Activated naive CD4-positive, alpha-beta T cell treated with anti-CD3 and anti-CD28 coated beads, Interleukin-2, amount 50 U/mL, for 16 hours (primary cell): ENCODE measurements at regions not wholly inside any gene's neighbourhood (a gene's known extent, or its start where the extent isn't known, plus 50 kb on each side); places are given as distances from the start of the nearest gene placed in this dataset.
A peak's percentile ranks its signal among the peaks of the same experiment; 100 is the strongest.
"Not testable (repeated sequence)": the region's sequence is repeated elsewhere in the genome, so short reads cannot be mapped to it uniquely, and the experiment has no call there.

Source experiments
- DNase-seq: peaks from one replicate; pipeline ENCODE4 v3.0.0-alpha.2; 2020

DNA sequence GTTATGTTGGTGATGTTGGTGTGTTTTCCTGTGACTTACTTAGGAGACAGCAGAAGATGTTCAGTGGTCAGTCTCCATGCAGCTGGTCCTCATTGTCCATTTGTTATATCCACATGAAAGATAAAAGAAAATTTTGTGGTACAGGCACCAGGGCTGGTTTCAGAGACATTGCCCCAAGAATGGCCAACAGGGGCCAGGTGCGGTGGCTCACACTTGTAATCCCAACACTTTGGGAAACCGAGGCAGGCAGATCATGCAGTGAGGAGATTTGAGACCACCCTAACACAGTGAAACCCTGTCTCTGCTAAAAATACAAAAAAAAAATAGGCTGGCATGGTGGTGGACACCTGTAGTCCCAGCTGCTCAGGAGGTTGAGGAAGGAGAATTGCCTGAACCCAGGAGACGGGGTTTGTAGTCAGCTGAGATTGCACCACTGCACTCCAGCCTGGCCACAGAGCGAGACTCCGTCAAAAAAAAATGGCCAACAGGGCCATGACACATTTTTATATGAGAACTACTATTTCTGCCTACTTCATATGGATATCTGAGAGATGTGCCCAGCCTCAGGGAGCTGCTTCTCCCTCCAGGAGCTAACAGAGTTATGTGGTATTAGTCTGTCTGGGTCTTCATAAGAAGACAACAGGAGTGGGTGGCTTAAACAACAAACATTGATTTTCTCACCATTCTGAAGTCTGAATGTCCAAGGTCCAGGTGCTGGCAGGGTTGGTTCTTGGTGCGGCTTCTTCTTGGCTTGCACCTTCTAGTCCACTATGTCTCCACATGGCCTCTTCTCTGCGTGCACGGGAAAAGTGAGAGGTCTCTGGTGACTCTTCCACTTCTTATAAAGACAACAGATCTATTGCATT lies 821.7 kb downstream of the TMEM121 start:
- no peak for DNase-seq

DNA sequence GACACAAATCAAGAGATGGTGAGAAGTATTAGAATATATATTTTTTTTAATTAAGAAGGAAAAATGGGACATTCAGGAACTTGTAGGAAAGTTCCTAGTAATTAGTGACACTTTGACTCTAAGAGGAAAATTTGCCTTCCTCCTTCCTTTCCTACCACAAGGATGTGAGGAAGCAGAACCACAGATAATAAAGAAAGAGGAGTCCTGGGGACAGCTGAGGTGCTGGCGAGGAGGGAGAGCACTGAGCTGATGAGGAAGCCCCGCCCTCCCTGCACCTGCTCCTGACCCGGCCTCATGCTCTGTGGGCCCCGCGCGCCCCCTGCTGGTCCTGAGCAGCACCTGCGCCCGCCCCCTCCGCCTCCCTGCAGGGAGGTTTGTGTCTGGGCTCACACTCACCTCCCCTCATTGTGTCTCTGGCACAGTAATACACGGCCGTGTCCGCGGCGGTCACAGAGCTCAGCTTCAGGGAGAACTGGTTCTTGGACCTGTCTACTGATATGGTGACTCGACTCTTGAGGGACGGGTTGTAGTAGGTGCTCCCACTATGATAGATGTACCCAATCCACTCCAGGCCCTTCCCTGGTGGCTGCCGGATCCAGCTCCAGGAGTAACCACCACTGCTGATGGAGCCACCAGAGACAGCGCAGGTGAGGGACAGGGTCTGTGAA lies 822.6 kb downstream of the TMEM121 start:
- peak; percentile 64 for DNase-seq

DNA sequence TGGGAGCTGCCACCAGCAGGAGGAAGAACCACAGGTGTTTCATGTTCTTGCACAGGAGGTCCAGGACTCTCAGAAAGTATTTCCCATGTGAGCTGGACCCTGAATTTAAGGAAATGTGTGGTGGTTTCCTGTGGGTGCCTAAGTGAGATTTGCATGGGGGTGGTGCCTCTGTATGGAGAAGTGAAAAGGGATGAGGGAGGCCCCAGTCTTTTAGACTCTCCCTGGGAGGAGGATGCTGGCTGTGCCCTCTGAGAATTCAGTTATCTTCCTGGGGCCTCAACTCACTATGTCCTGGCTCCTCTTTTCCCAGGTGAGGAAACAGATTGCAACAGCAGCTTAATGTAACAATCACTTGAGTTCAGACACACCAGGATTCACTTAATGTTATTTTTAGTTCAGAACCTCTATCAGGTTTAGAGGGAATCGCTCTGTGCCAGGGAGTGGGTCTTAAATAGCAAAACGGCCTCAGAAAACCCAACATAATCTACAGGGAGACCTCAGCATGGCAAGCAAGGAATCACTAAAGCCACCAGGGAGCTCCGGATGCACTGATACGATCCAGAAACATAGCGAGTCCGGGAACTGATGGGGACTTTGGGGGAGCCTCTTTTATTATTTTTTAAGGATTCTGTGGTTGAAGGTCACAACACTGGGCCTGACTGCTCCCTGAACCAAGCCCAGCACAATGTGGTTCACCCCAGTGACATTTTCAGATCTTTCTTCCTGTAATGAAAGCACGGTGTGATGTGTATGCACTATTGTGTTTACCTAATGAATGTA lies 823.5 kb downstream of the TMEM121 start:
- not testable (repeated sequence) for DNase-seq

DNA sequence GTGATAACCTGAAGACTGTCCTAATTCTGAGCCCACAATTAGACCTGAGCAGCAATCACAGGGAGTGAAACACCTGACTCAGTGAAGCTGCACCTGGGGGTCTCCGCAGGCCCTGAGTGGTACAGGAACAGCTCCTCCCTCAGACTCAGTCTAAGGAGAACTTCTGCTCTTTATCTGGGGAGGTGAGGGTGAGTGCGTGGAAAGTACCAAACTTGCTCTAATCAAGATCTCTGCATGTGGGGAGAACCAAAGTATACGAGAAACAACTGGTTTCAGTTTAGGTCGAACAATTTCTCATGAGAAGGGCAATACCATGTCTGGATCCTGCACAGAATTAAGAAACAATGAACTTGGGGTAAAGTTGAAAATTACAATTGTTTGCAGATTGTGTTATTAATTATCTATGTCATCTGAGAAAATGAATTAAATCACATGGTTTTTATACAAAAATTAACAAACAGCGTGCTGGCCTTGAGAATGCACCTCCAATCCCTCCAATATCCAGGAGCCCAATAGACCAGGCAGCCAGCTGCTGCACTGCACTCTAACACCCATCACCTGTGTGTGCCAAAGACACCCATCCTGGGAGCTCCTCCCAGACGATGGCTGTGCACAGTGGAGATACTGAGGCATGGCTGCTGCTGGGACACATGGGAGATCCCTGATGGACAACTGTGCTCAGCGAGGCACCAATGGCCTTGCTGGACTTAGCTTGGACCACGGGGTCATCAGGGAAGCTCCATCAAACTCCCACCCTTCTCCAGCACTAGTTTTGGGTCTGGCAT lies 828.8 kb downstream of the TMEM121 start:
- DNase-seq = not testable (repeated sequence)

DNA sequence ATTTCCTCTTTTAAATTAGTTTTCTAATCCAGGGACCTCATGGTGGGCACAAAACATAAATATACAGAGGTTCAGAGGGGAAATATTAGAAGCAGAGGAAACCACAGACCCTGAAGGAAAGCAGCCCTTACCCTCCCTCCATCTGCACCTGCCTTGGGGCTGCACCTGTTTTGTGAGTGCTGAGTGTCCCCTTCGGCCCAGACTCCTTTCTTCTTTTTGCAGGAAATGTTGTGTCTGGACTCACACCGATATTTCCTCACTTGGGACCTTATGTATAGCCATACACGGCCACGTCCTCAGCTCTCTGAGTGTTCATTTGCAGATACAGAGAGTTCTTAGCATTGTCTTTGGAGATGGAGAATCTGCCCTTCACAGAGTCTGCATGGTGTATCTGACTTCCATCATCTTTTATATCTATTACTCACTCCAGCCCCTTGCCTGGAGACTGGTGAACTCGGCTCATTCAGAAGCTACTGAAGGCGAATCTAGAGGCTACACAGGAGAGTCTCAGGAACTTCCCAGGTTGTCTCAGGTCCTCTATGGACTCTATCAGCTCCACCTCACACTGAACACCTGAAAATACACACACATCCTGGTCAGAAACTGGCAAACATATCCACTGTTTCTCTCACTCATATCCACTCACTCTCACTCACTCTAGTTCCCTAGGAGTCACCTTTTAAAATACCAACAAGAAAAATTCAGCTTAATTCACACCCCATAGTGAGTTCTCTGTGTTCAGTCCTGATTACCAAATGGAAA lies 829.7 kb downstream of the TMEM121 start:
- DNase-seq = not testable (repeated sequence)

DNA sequence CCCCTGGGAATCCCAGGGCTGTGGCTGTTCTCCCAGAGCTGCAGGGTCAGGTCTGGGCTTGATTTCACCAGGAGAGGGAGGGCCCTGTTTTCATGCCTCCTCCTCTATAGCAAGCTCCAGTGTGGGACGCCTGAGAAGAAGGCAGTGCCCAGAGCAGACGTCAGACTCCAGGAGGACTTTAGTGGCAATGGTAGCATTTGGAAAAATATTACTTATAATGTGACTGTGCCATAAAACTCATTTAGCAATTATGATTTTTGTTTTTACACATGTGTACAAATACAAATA lies 830.2 kb downstream of the TMEM121 start:
- DNase-seq = not testable (repeated sequence)

DNA sequence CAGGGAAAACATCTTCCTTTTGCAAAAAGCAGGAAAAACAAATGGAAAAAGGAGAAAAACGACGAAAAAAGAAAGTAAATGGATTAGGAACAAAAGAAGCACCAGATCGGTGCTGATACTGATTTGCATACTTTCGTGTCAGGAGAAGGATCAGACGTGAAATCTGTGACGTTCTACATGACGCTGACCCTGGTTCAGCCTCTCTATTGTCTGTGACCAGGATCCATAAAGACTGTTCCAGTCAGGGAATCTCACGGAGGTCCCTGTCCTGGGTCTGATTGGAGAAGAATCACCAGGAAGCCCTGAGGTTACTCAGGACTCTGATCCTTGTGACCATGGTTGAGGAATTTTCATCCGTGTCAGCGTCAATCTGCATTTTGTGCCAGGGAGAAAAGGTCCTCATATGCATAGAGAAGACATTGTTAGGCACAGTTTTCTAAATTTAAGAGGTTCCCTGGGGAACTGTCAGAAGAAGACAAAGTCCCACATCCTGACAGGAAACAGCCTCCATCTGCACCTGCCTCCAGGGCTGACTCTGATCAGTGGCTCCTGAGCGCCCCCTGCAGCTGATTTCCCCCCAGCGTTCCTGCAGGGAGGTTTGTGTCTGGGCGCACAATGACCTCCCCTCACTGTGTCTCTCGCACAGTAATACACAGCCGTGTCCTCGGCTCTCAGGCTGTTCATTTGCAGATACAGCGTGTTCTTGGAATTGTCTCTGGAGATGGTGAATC lies 832.9 kb downstream of the TMEM121 start:
- not testable (repeated sequence) for DNase-seq

DNA sequence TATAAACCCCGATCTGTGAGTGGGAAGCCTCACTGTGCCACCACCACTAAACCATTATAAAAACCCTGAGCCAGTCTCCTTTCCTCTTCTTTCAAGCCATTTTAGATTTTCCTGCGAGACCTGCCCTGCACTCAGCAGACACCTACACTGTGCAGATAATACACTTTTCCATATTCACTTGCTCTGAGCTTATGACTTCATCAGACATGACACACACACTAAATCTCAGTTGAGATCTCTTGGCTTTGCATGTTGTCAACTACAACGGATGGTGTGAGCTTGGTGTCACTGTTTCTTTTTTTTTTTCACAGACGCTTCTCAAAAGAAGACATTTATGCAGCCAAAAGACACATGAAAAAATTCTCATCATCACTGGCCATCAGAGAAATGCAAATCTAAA lies 839.0 kb downstream of the TMEM121 start:
- DNase-seq = not testable (repeated sequence)

DNA sequence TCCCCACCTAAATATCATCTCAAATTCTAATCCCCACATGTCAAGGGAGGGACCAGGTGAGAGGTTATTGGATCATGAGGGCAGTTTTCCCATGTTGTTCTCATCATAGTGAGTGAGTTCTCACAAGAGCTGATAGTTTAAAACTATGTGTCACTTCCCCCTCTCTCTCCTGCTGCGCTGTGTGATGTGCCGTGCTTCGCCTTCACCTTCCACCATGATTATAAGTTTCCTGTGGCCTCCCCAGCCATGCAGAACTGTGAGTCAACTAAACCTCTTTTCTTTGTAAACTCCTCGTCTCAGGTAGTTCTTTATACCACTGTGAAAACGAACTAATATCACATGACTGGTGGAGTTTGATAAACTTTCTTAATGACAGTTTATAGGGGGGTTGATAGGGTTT lies 839.5 kb downstream of the TMEM121 start:
- not testable (repeated sequence) for DNase-seq

DNA sequence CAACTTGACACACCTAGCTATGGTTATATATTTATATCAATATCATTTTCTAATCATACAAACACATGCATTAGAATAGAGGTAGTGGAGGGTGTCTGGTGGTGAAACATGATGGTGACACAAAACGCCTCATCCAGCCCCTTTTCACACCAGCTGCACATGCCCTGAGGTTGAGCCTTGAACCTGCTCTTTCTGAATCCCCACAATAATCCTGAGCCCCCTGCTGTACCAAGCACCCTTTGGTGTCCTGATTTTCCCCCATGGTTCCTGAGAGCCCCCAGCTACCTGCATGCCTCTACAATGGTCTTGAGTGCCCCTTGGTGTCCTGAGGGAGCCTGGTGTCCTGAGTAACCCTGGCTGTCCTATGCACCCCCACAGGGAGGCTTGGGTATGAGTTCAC lies 840.6 kb downstream of the TMEM121 start:
- not testable (repeated sequence) for DNase-seq

DNA sequence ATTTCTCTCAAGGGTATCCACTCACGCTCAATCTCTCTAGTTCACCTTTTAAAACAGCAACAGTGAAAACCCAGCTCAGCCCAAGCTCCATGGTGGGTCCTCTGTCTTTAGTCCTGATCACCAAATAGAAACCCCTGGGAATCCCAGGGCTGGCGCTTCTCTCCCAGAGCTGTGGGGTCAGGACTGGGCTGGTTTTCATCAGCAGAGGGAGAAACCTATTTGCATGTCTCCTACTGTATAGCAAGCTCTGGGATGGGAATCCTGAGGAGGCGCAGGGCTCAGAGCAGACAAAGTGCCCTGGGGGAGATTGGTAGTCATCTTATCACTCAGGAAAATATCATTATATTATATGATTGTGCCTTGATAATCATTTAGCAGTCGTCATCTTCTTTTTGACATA lies 843.1 kb downstream of the TMEM121 start:
- DNase-seq = not testable (repeated sequence)

DNA sequence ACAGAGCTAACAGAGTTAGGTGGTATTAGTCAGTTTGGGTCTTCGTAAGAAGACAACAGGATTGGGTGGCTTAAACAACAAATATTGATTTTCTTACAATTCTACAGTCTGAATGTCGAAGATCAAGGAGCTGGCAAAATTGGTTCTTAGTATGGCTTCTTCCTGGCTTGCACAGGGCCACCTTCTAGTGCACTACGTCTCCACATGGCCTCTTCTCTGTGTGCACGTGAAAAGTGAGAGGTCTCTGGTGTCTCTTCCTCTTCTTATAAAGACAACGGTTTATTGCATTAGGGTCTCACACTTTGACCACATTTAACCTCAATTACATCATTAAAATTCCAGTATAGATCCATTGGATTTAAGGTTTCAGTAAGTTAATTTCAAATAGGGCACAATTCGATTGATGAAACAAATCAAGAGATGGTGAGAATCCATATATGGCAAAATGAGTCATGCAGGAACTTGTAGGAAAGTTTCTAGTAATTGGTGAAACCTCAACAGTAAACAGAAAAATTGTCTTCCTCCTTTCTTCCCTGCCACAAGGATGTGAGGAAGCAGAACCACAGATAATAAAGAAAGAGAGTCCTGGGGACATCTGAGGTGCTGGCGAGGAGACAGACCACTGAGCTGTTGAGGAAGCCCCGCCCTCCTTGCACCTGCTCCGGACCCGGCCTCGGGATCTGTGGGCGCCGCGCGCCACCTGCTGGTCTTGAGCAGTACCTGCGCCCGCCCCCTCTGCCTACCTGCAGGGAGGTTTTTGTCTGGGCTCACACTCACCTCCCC lies 846.7 kb downstream of the TMEM121 start:
- DNase-seq = peak; percentile 86

DNA sequence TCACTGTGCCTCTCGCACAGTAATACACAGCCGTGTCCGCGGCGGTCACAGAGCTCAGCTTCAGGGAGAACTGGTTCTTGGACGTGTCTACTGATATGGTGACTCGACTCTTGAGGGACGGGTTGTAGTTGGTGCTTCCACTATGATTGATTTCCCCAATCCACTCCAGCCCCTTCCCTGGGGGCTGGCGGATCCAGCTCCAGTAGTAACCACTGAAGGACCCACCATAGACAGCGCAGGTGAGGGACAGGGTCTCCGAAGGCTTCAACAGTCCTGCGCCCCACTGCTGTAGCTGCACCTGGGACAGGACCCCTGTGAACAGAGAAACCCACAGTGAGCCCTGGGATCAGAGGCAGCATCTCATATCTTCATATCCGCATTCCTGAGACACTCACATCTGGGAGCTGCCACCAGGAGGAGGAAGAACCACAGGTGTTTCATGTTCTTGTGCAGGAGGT lies 847.3 kb downstream of the TMEM121 start:
- not testable (repeated sequence) for DNase-seq

DNA sequence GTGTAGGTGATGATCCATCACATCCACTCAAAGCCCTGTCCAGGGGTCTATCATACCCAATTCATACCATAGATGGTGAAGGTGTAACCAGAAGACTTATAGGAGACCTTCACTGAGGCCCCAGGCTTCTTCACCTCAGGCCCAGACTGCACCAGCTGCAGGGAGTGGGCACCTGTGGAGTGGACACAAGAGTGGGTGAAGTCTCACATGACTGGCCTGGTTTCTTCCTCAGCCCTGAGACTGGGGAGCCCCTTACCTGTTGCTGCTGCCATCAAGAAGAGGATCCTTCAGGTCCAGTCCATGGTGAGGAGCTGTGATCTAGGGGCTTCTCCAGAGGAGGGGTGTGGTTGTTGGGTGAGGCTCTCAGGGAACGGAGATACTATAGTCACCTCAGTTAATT lies 851.0 kb downstream of the TMEM121 start:
- no peak for DNase-seq

DNA sequence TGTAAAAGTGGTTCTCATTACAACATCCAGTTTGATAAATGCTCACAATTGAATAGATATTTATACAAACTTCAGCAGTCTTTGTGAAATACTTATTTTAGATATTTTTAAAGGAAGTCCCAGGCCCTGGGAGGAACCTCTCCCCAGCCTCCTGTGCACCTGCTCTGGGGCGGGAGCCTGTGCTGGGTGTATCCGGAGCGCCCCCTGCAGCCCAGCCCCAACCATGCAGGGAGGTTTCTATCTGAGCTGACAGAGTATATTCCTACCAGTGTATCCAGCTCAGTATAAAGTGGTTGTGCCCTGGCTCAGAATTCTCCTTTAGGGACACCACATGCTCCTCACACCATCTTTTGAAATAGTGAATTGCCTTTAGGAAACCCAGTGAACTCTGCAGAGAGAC lies 851.8 kb downstream of the TMEM121 start:
- DNase-seq = peak; percentile 30

DNA sequence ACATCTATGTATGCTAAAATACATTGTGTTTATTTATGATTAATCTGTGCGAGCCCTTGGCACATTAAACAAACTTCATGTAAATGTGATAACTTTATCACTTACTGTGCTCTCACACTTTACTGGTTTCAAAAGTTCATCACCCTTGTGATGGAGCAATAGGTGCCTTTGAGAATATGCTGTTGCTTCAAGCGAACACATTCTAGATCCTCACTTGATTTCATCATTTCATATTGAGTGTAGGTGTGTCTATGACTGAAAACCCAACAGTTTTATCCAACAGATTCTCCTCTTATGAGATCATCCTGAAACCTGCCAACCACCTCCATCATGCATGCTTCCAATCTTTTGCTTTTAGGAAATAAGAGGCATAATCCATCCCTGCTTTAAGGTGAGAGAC lies 854.4 kb downstream of the TMEM121 start:
- DNase-seq = no peak

DNA sequence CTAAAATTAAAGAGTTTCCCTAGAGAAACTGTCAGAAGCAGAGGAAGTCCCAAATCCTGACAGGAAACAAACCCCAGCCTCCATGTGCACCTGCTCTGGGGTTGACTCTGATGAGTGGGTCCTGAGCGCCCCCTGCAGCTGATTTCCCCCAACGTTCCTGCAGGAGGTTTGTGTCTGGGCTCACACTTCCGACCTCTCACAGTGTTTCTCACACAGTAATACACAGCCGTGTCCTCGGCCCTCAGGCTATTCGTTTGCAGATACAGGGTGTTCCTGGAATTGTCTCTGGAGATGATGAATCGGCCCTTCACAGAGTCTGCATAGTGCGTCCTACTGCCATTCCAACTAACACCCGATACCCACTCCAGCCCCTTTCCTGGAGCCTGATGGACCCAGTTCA lies 862.8 kb downstream of the TMEM121 start:
- not testable (repeated sequence) for DNase-seq

DNA sequence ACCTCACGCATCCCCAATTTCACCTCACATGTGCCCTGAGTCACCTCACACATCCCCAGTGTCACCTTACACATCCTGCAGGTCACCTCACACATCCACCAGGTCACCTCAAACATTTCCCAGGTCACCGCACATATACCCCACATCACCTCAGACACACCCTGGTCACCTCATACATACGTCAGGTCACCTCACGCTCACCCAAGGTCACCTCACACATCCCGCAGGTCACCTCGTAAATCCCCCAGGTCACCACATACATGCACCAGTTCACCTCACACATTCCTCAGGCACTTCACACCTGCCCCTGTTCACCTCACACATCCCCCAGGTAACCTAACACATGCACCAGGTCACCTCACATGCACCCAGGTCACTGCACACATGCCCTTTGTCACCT lies 864.0 kb downstream of the TMEM121 start:
- no peak for DNase-seq

DNA sequence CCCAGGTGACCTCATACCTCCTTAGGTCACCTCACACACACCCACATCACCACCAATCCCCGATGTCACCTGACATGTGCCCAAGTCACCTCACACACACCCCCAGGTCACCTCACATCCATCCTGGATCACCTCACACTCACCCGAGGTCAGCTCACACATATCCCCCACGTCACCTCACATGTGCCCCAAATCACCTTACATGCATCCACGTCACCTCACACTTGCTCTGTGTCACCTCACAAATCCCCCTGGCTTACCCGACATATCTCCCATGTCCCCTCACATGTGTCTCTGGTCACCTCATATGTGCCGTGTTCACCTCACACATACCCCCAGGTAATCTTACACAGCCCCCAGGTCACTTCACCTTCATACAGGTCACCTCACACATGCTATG lies 864.6 kb downstream of the TMEM121 start:
- no peak for DNase-seq

DNA sequence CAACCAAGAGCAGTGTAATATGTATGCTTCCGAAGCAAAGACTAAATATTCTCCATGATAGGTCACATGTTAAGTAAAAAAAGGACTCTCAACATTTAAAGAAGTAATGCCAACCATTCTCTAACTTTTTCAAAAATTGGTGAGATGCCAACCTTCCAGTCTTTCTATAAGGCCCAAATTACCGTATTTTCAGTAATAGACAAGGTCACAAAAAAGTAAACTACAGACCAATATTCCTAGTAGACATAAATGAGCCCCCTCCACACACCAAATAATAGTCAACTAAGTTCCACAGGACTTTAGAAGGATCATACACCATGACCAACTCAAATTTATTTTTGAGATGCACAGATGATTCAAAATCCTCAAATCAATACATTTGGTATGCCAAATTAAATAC lies 867.4 kb downstream of the TMEM121 start:
- no peak for DNase-seq
